CD14-positive monocyte (primary cell): ENCODE measurements at regions not wholly inside any gene's neighbourhood (a gene's known extent, or its start where the extent isn't known, plus 50 kb on each side); places are given as distances from the start of the nearest gene placed in this dataset.

Experiments used
- DNase-seq, 3 donors: peaks; one replicate each; pipeline ENCODE4 v3.0.0-alpha.2; 2011 to 2022
- H2AFZ ChIP-seq: 2 replicates; pipeline ENCODE4 v1.6.0; 2012; ENCODE audit warnings: mild to moderate bottlenecking, low read depth, low read length, inconsistent platforms; ENCODE audit not compliant: insufficient read depth, poor library complexity, severe bottlenecking
- H3K27ac ChIP-seq, 2 donors: 1 replicate in 1 of 2; 2 replicates in 1 of 2; pipeline ENCODE4 v1.5.1; 2012 to 2013; ENCODE audit warnings: low read length in 2 of 2, control low read depth in 1 of 2, inconsistent platforms in 1 of 2, low read depth in 1 of 2, mild to moderate bottlenecking in 1 of 2
- H3K27me3 ChIP-seq, 2 donors: one replicate each; pipeline versions ENCODE4 v1.6.0 to v1.6.1; 2011 to 2013; ENCODE audit warnings: low read length in 2 of 2; ENCODE audit not compliant: control insufficient read depth in 2 of 2, insufficient read depth in 2 of 2
- H3K36me3 ChIP-seq, 2 donors: replicated peaks in 1 of 2; 1 replicate in 1 of 2; 2 replicates in 1 of 2; pipeline versions ENCODE4 v1.5.1 to v1.6.1; 2012 to 2013; ENCODE audit warnings: low read length in 2 of 2, control low read depth in 1 of 2, inconsistent platforms in 1 of 2, mild to moderate bottlenecking in 1 of 2; ENCODE audit not compliant: insufficient read depth in 2 of 2, control insufficient read depth in 1 of 2
- H3K4me1 ChIP-seq, 2 donors: 1 replicate in 1 of 2; 2 replicates in 1 of 2; pipeline versions ENCODE4 v1.5.1 to v1.6.1; 2012 to 2013; ENCODE audit warnings: low read length in 2 of 2, control low read depth in 1 of 2, inconsistent platforms in 1 of 2, mild to moderate bottlenecking in 1 of 2, moderate library complexity in 1 of 2; ENCODE audit not compliant: insufficient read depth in 2 of 2, control insufficient read depth in 1 of 2
- H3K4me2 ChIP-seq: replicated peaks from 2 replicates; pipeline ENCODE3; 2012; ENCODE audit warnings: low read length, moderate library complexity, mild to moderate bottlenecking; ENCODE audit not compliant: poor library complexity, severe bottlenecking; ENCODE audit errors: extremely low read depth
- H3K4me3 ChIP-seq, 3 experiments: fragments of 200-600 bp in 1 of 3; sonication (generic) in 1 of 3; replicated peaks in 1 of 3; 1 replicate in 2 of 3; 2 replicates in 1 of 3; pipeline ENCODE4 v1.5.1; 2011 to 2013; ENCODE audit warnings: low read length in 3 of 3, mild to moderate bottlenecking in 3 of 3, control low read depth in 2 of 3, low read depth in 2 of 3, inconsistent platforms in 1 of 3, moderate library complexity in 1 of 3
- H3K79me2 ChIP-seq: 2 replicates; pipeline ENCODE4 v1.6.0; 2012; ENCODE audit warnings: mild to moderate bottlenecking, control low read depth, inconsistent platforms, low read length, moderate library complexity; ENCODE audit not compliant: insufficient read depth
- H3K9ac ChIP-seq: 2 replicates; pipeline ENCODE4 v1.6.0; 2017; ENCODE audit warnings: low read length, mild to moderate bottlenecking; ENCODE audit not compliant: insufficient read depth, poor library complexity, severe bottlenecking
- H3K9me3 ChIP-seq, 2 donors: replicated peaks in 1 of 2; 1 replicate in 1 of 2; 2 replicates in 1 of 2; pipeline versions ENCODE4 v1.5.1 to v1.6.1; 2012 to 2013; ENCODE audit warnings: low read length in 2 of 2, control low read depth in 1 of 2; ENCODE audit not compliant: control insufficient read depth in 1 of 2, insufficient read depth in 1 of 2
- H4K20me1 ChIP-seq: 2 replicates; pipeline ENCODE4 v1.6.0; 2012; ENCODE audit warnings: mild to moderate bottlenecking, low read length, control low read depth, moderate library complexity; ENCODE audit not compliant: insufficient read depth
- H3K27ac Mint-ChIP-seq, 7 donors: one replicate each; pipeline ENCODE4 v1.8.0; 2020; ENCODE audit warnings: mild to moderate bottlenecking in 7 of 7, mixed read lengths in 7 of 7, moderate library complexity in 6 of 7, inconsistent platforms in 2 of 7
- H3K27me3 Mint-ChIP-seq, 3 donors: one replicate each; pipeline ENCODE4 v1.8.0; 2021 to 2022; ENCODE audit warnings: low read depth in 3 of 3, mild to moderate bottlenecking in 3 of 3, mixed read lengths in 3 of 3, moderate library complexity in 3 of 3, inconsistent platforms in 1 of 3
- H3K36me3 Mint-ChIP-seq, 2 donors: one replicate each; pipeline ENCODE4 v1.8.0; 2020; ENCODE audit warnings: mixed read lengths in 2 of 2, inconsistent platforms in 1 of 2, mild to moderate bottlenecking in 1 of 2
- H3K4me1 Mint-ChIP-seq: one replicate; pipeline ENCODE4 v1.8.0; 2020; ENCODE audit warnings: mild to moderate bottlenecking, mixed read lengths
- H3K4me3 Mint-ChIP-seq, 2 donors: one replicate each; pipeline ENCODE4 v1.8.0; 2020; ENCODE audit warnings: mild to moderate bottlenecking in 2 of 2, mixed read lengths in 2 of 2, moderate library complexity in 1 of 2
- H3K9me3 Mint-ChIP-seq, 7 donors: one replicate each; pipeline ENCODE4 v1.8.0; 2020 to 2022; ENCODE audit warnings: mixed read lengths in 7 of 7, mild to moderate bottlenecking in 6 of 7, moderate library complexity in 6 of 7, inconsistent platforms in 2 of 7
- WGBS: methylation state at CpG from one replicate; pipeline ENCODE4 v1.1.5; 2013; ENCODE audit warnings: missing lambda C conversion rate; ENCODE audit not compliant: insufficient coverage; 5-methylcytosine and 5-hydroxymethylcytosine counted together
- intact Hi-C, 2 donors: fragments of 100-400 bp; cut with micrococcal nuclease; formaldehyde crosslinking; loops; one replicate each; pipeline versions ENCODE4 v1.15.0 to v1.15.1; 2023
- TF ChIP-seq, protein P1 (sequence below): fragments of 200-600 bp; IDR thresholded peaks from one replicate; pipeline ENCODE4 v1.8.0; 2022; ENCODE audit warnings: antibody characterized with exemption, mild to moderate bottlenecking

DNA sequence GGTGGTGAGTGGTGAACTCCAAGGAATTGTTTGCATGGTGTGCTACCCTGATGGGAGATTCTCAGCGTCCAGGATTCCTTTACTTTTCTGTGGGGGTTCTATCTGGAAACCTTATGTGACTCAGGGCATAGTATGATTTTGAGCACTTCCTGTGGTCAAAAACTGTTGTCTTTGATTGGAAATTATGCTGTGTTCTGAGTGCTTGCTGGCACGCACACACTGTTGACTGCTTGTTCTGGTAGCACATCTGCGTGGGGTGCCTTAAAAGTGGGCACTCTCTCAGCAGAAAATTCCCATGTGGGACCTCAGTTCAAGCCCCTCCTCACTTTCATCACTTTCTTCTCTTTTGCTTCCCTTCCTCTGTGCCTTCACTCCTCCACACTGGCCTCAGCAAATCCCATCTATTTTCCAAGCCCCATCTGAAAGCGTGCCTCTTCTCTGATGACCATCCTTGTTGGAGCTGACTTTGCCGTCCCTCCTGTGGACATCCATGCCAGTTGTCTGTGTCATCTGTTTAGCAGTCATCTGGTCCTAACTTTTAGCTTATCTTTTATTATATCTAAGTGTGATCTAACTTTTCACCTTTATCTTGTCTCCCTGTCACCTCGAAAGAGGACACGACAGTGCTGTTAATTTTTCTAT is 56.4 kb upstream of the NPAS1 start:
- Histone ChIP-seq H2AFZ (no peak overlapping the region), H3K27ac (no peak overlapping the region), H3K9ac (no peak overlapping the region), H4K20me1 (peaks cover 27% of the 10 kb centered on the region), H3K36me3 (peaks cover 0 to 22% of the 10 kb centered on the region in 2 donors), H3K79me2 (peaks cover 6% of the 10 kb centered on the region), H3K4me2 (no peak overlapping the region), H3K9me3 (no peaks in the 10 kb centered on the region), H3K4me3 (no peak overlapping the region), H3K27me3 (no peaks in the 10 kb centered on the region), H3K4me1 (peaks cover 0 to 6% of the 10 kb centered on the region in 2 donors)
- intact Hi-C loops = no loop called here
- Mint-ChIP-seq H3K36me3 (peaks cover 17 to 26% of the 10 kb centered on the region in 2 donors), H3K4me1 (peaks cover 7% of the 10 kb centered on the region), H3K4me3 (no peak overlapping the region), H3K27me3 (no peaks in the 10 kb centered on the region), H3K9me3 (peaks cover 0 to 2% (median 0%) of the 10 kb centered on the region in 7 donors), H3K27ac (no peak overlapping the region)
- no peak for DNase-seq
- WGBS = 96% methylated on average over 4 of the region's 7 CpGs
- TF ChIP-seq, protein P1, sequence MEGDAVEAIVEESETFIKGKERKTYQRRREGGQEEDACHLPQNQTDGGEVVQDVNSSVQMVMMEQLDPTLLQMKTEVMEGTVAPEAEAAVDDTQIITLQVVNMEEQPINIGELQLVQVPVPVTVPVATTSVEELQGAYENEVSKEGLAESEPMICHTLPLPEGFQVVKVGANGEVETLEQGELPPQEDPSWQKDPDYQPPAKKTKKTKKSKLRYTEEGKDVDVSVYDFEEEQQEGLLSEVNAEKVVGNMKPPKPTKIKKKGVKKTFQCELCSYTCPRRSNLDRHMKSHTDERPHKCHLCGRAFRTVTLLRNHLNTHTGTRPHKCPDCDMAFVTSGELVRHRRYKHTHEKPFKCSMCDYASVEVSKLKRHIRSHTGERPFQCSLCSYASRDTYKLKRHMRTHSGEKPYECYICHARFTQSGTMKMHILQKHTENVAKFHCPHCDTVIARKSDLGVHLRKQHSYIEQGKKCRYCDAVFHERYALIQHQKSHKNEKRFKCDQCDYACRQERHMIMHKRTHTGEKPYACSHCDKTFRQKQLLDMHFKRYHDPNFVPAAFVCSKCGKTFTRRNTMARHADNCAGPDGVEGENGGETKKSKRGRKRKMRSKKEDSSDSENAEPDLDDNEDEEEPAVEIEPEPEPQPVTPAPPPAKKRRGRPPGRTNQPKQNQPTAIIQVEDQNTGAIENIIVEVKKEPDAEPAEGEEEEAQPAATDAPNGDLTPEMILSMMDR = no peak

DNA sequence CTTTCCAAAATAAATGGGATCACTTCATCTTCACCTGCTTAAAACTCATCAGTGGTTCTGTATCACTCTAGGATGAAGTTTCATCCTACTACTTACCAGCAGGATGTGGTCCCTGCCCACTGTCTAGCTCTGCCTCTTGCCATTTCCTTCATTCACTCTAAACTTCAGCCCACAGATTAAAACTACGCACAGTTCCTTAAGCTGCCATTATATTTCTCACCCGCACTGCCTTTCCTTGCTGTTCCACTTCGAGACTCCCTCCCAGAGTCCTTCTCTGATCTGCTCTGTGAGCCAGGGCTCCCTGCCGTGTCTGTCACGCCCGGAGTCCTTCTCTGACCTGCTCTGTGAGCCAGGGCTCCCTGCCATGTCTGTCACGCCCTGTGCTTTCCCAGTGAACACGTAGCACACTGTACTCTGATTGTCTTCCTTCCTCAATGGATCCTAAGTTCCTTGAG is 52.0 kb upstream of the NPAS1 start:
- peaks cover 4% of the 10 kb centered on the region for H3K4me1 Mint-ChIP-seq
- no peak overlapping the region for H3K4me2 ChIP-seq
- intact Hi-C loops = no loop called here

More for the DNA sequence above, 52.0 kb upstream of the NPAS1 start:
- Histone ChIP-seq H3K9me3 (no peaks in the 10 kb centered on the region), H3K36me3 (peaks cover 2 to 38% of the 10 kb centered on the region in 2 donors), H3K27me3 (no peaks in the 10 kb centered on the region), H3K9ac (peak overlapping the region; percentile 27), H3K4me1 (peaks cover 0 to 6% of the 10 kb centered on the region in 2 donors), H4K20me1 (peaks cover 26% of the 10 kb centered on the region), H2AFZ (no peak overlapping the region), H3K27ac (peak overlapping the region in 1 of 2 donors; percentile 51), H3K4me3 (no peak overlapping the region), H3K79me2 (peaks cover 6% of the 10 kb centered on the region)
- Mint-ChIP-seq H3K27me3 (peaks cover 0 to 3% (median 0%) of the 10 kb centered on the region in 3 donors), H3K36me3 (peaks cover 36 to 41% of the 10 kb centered on the region in 2 donors), H3K27ac (peak overlapping the region in 3 of 7 donors; percentile 3 to 64 (median 34)), H3K9me3 (peaks cover 0 to 2% (median 0%) of the 10 kb centered on the region in 7 donors), H3K4me3 (no peak overlapping the region)
- no peak for DNase-seq
- TF ChIP-seq, protein P1 = no peak
- WGBS = 43% methylated on average over 7 of the region's 8 CpGs
